ENCODE measurements at regions not wholly inside any gene's neighbourhood (a gene's known extent, or its start where the extent isn't known, plus 50 kb on each side); places are given as distances from the start of the nearest gene placed in this dataset.

DNA sequence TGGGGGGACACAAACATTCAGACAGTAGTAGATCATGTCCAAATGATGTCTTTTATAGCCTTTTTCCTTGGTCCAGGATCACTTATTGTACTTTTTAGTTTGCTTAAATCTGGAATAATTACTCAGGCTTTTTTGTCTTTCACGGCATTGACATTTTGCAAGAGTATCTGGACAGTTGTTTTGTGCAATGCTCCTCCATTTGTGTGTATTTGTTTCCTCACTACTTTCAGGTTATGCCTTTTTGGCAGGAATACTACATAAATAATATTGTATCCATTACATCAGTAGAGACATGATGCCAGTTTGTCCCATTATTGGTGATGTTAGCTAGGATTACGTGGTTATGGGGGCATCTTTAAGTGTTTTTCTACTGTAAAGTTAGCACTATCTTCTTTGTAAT lies 238.3 kb downstream of the MAN2A1 start:
- TF ChIP-seq BHLHE40 (IDR thresholded peaks at IDR 0.05; ENCODE audit: borderline replicate concordance) (no peak), FOXM1 (IDR thresholded peaks at IDR 0.05; ENCODE audit: borderline replicate concordance) (no peak), TARDBP (IDR thresholded peaks at IDR 0.05) (no peak), ARNT (IDR thresholded peaks at IDR 0.05) (no peak), CTBP1 (IDR thresholded peaks at IDR 0.05; ENCODE audit: borderline replicate concordance) (no peak), SUZ12 (IDR thresholded peaks at IDR 0.05) (no peak)
- TF ChIP-seq, protein P1, sequence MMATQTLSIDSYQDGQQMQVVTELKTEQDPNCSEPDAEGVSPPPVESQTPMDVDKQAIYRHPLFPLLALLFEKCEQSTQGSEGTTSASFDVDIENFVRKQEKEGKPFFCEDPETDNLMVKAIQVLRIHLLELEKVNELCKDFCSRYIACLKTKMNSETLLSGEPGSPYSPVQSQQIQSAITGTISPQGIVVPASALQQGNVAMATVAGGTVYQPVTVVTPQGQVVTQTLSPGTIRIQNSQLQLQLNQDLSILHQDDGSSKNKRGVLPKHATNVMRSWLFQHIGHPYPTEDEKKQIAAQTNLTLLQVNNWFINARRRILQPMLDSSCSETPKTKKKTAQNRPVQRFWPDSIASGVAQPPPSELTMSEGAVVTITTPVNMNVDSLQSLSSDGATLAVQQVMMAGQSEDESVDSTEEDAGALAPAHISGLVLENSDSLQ (IDR thresholded peaks at IDR 0.05), result no peak

All from HEK293T (cell line).